Muscle of back (tissue), 3 donors: ENCODE measurements at regions not wholly inside any gene's neighbourhood (a gene's known extent, or its start where the extent isn't known, plus 50 kb on each side); places are given as distances from the start of the nearest gene placed in this dataset.
A peak's percentile ranks its signal among the peaks of the same experiment; 100 is the strongest.

Experiments
- DNase-seq, 3 donors: peaks; one replicate each; pipeline versions ENCODE4 v3.0.0 to v3.0.0-alpha.2; 2013

GRCh38 chr17:34135841-34136240, 119.2 kb upstream of the CCL2 start:
- no peak for DNase-seq

GRCh38 chr17:34140006-34140405, 115.1 kb upstream of the CCL2 start:
- DNase-seq, result no peak

GRCh38 chr17:34141590-34141989, 113.5 kb upstream of the CCL2 start:
- DNase-seq, result no peak

- DNase-seq, result no peak
Observed at GRCh38 chr17:34143430-34143829, 111.7 kb upstream of the CCL2 start.

- no peak for DNase-seq
Observed at GRCh38 chr17:34146440-34147043, 108.5 kb upstream of the CCL2 start.

GRCh38 chr17:34151102-34151501, 104.0 kb upstream of the CCL2 start:
- peak in 1 of 3 donors; percentile 46 for DNase-seq

- DNase-seq, result no peak
Observed at GRCh38 chr17:34153991-34154390, 101.1 kb upstream of the CCL2 start.

GRCh38 chr17:34154961-34155730, 99.9 kb upstream of the CCL2 start:
- DNase-seq, result peak in 2 of 3 donors; percentile 23 to 58

GRCh38 chr17:34155947-34156346, 99.1 kb upstream of the CCL2 start:
- no peak for DNase-seq

- no peak for DNase-seq
Observed at GRCh38 chr17:34156401-34156740, 98.7 kb upstream of the CCL2 start.

GRCh38 chr17:34156741-34157589, 98.1 kb upstream of the CCL2 start:
- peak in 1 of 3 donors; percentile 31 for DNase-seq

- DNase-seq, result no peak
Observed at GRCh38 chr17:34161690-34162089, 93.4 kb upstream of the CCL2 start.

GRCh38 chr17:34163123-34163522, 92.0 kb upstream of the CCL2 start:
- DNase-seq, result no peak

GRCh38 chr17:34163646-34164045, 91.4 kb upstream of the CCL2 start:
- peak in 1 of 3 donors; percentile 14 for DNase-seq

- DNase-seq, result no peak
Observed at GRCh38 chr17:34164837-34165236, 90.2 kb upstream of the CCL2 start.

GRCh38 chr17:34166352-34166751, 88.7 kb upstream of the CCL2 start:
- no peak for DNase-seq

- no peak for DNase-seq
Observed at GRCh38 chr17:34167354-34167753, 87.7 kb upstream of the CCL2 start.

GRCh38 chr17:34168989-34169388, 86.1 kb upstream of the CCL2 start:
- DNase-seq, result no peak

GRCh38 chr17:34169496-34169895, 85.6 kb upstream of the CCL2 start:
- DNase-seq, result no peak

GRCh38 chr17:34171245-34171818, 83.8 kb upstream of the CCL2 start:
- peak; percentile 26 to 52 (median 32) for DNase-seq

- no peak for DNase-seq
Observed at GRCh38 chr17:34172390-34172918, 82.6 kb upstream of the CCL2 start.

GRCh38 chr17:34173241-34173640, 81.8 kb upstream of the CCL2 start:
- peak in 1 of 3 donors; percentile 33 for DNase-seq
